ENCODE measurements at regions not wholly inside any gene's neighbourhood (a gene's known extent, or its start where the extent isn't known, plus 50 kb on each side); places are given as distances from the start of the nearest gene placed in this dataset.
A peak's percentile ranks its signal among the peaks of the same experiment; 100 is the strongest.

DNA sequence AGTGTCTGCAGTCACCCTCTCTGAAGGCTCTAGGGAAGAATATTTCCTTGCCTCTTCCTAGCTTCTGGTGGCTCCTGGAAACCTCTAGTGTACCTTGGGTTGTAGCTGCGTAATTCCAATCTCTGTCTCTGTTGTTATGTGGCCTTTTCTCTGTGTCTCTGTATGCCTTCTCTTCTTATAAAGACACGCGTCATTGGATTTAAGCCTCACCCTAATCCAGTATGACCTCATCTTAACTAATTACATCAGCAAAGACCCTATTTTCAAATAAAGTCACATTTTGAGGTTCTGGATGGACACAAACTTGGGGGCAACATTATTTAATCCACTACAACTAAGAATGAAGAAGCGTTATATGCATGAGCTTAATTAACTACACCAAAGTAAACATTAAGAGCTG is 111.4 kb upstream of the ZNF184 start:
- Histone ChIP-seq H3K36me3 (ENCODE audit: control insufficient read depth in 3 of 3, insufficient read depth in 2 of 3, low read depth in 1 of 3, low read length in 3 of 3) (no peaks in the 10 kb centered on the region), H3K27ac (ENCODE audit: low read depth in 1 of 3, low read length in 2 of 3) (no peak overlapping the region), H3K4me1 (ENCODE audit: control insufficient read depth in 3 of 3, insufficient read depth in 2 of 3, low read depth in 1 of 3, low read length in 2 of 3) (no peaks in the 10 kb centered on the region), H3K4me3 (ENCODE audit: low read depth in 1 of 3, low read length in 3 of 3) (no peak overlapping the region), H3K9me3 (ENCODE audit: control insufficient read depth in 2 of 2, insufficient read depth in 1 of 2, low read depth in 1 of 2, low read length in 1 of 2) (peaks cover 0 to 4% of the 10 kb centered on the region in 2 donors), H3K27me3 (ENCODE audit: control insufficient read depth in 3 of 3, insufficient read depth in 3 of 3, low read length in 3 of 3) (peaks cover 0 to 45% (median 14%) of the 10 kb centered on the region in 3 donors)
- WGBS, 3 donors: 80 to 90% (median 88%) methylated on average over 4 of the region's 4 CpGs
- FAIRE-seq (no peak), DNase-seq (no peak)

DNA sequence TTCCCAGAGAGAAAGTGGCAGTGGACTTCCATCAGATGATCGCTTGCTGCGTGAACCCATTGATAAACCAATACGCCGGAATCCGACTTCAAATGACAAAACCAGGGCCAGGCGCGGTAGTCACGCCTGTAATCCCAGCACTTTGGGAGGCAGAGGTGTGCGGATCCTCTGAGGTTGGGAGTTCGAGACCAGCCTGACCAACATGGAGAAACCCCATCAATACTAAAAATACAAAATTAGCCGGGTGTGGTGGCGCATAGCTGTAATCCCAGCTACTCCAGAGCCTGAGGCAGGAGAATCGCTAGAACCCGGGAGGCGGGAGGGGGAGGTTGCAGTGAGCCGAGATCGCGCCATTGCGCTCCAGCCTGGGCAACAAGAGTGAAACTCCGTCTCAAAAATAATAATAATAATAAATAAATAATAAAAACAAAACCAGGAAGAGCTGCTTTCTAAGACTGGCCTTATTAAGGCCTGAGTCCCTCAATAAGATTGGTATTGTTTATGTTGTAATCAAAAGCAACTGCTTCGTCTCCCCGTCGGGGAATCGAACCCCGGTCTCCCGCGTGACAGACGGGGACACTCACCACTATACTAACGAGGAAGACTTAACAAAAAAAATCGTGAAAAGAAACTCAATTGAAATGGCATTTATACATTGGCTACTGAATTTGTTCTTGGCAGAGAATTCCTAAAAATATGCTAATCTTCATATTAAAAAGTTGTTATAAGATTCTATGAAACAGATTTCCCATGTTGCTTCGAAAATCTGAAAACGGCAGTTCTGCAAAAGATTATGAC is 110.2 kb upstream of the ZNF184 start:
- 14 to 34% (median 31%) methylated on average over 32 of the region's 32 CpGs for whole genome bisulfite sequencing, 3 donors
- Histone ChIP-seq H3K36me3 (ENCODE audit: control insufficient read depth in 3 of 3, insufficient read depth in 2 of 3, low read depth in 1 of 3, low read length in 3 of 3) (no peaks in the 10 kb centered on the region), H3K9me3 (ENCODE audit: control insufficient read depth in 2 of 2, insufficient read depth in 1 of 2, low read depth in 1 of 2, low read length in 1 of 2) (peaks cover 0 to 4% of the 10 kb centered on the region in 2 donors), H3K27ac (ENCODE audit: low read depth in 1 of 3, low read length in 2 of 3) (no peak overlapping the region), H3K4me1 (ENCODE audit: control insufficient read depth in 3 of 3, insufficient read depth in 2 of 3, low read depth in 1 of 3, low read length in 2 of 3) (no peaks in the 10 kb centered on the region), H3K4me3 (ENCODE audit: low read depth in 1 of 3, low read length in 3 of 3) (no peak overlapping the region), H3K27me3 (ENCODE audit: control insufficient read depth in 3 of 3, insufficient read depth in 3 of 3, low read length in 3 of 3) (peaks cover 0 to 41% (median 14%) of the 10 kb centered on the region in 3 donors)
- peak; percentile 4 to 29 for DNase-seq
- no peak for FAIRE-seq

DNA sequence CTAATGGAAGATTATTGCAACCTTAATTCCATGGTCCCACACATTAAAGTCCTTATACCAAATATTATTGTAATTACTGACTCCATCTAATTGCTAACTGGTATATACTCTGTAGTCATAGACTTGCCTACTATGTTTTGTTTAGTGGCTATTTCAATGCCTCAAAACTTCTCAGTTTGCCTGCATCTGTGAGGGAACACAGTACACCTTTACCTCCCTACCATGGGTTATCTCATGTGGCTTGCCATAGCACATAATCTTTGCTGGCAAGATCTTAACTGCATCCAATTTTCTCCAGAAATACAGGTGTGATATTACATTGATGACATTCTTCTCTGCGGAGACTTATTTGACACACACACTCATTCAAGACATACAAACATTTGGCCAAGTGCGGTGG is 107.1 kb upstream of the ZNF184 start:
- no peak for DNase-seq
- WGBS, 3 donors: 92 to 95% (median 95%) methylated on average over 2 of the region's 2 CpGs
- Histone ChIP-seq H3K9me3 (ENCODE audit: control insufficient read depth in 2 of 2, insufficient read depth in 1 of 2, low read depth in 1 of 2, low read length in 1 of 2) (peaks cover 0 to 4% of the 10 kb centered on the region in 2 donors), H3K4me1 (ENCODE audit: control insufficient read depth in 3 of 3, insufficient read depth in 2 of 3, low read depth in 1 of 3, low read length in 2 of 3) (no peaks in the 10 kb centered on the region), H3K27ac (ENCODE audit: low read depth in 1 of 3, low read length in 2 of 3) (no peak overlapping the region), H3K4me3 (ENCODE audit: low read depth in 1 of 3, low read length in 3 of 3) (no peak overlapping the region), H3K27me3 (ENCODE audit: control insufficient read depth in 3 of 3, insufficient read depth in 3 of 3, low read length in 3 of 3) (peaks cover 0 to 28% (median 14%) of the 10 kb centered on the region in 3 donors), H3K36me3 (ENCODE audit: control insufficient read depth in 3 of 3, insufficient read depth in 2 of 3, low read depth in 1 of 3, low read length in 3 of 3) (no peaks in the 10 kb centered on the region)
- FAIRE-seq: no peak

DNA sequence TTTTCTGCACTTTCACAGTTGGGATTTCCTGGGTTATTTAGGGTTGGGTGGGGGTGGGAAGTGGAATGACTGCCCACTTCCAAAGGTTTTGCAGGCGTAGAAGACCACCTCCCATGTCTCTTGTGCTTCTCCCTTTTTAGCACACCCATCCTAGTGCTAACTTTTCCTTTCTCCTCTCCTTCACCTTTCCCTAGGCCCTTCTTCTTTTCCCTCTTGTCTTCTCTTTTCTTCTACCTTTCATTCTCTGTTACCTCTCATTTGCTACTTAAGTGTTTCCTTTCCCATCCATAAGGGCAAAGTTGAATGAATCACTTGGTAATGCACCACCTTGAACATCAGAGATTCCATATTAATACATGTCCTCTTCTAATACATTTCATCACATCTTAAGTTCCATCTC is 105.0 kb upstream of the ZNF184 start:
- H3K27ac ChIP-seq (ENCODE audit: low read depth in 1 of 3, low read length in 2 of 3): no peak overlapping the region
- DNase-seq (no peak), FAIRE-seq (no peak)
- 53 to 84% (median 74%) methylated on average over 1 of the region's 1 CpG for WGBS, 3 donors
- H3K9me3 ChIP-seq (ENCODE audit: control insufficient read depth in 2 of 2, insufficient read depth in 1 of 2, low read depth in 1 of 2, low read length in 1 of 2): peaks cover 0 to 3% of the 10 kb centered on the region in 2 donors
- peaks cover 0 to 14% (median 14%) of the 10 kb centered on the region in 3 donors for H3K27me3 ChIP-seq (ENCODE audit: control insufficient read depth in 3 of 3, insufficient read depth in 3 of 3, low read length in 3 of 3)
- H3K36me3 ChIP-seq (ENCODE audit: control insufficient read depth in 3 of 3, insufficient read depth in 2 of 3, low read depth in 1 of 3, low read length in 3 of 3): no peaks in the 10 kb centered on the region
- H3K4me1 ChIP-seq (ENCODE audit: control insufficient read depth in 3 of 3, insufficient read depth in 2 of 3, low read depth in 1 of 3, low read length in 2 of 3): no peaks in the 10 kb centered on the region
- no peak overlapping the region for H3K4me3 ChIP-seq (ENCODE audit: low read depth in 1 of 3, low read length in 3 of 3)

DNA sequence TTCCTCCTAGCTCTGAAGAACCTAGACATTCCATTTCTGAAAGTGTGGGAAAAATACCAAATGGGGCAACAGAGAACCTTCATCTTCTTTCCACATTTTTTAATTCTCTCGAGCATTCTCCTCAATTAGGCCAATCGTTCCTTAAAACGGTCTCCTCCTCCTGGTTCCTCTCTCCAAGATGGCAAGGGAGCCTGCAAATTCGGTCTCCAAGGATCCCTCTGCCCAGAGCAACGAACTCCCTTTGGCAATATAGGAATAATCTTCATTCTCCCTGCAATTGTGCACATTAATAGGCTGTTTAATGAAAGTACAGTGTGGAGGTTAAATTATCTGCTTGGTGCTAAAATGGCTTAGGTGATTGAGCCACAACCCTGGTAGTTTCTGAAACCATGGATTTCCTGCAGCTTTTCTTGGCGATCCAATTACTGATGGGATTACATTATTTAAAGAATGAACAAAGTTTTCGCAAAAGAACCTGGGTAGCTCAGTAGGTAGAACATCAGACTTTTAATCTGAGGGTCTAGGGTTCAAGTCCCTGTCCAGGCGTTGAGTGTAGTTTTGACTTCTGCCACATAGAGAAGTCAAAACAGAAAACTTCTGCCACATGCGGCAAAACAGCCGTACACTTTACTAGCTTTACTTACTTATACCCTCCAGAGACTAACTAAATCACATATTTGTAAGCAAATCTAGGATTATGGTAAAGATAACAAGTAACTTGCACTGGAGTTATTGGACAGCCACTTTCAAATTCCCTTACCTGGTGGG is 102.9 kb upstream of the ZNF184 start:
- 70% methylated on average over 10 of the region's 10 CpGs for WGBS, 3 donors
- Histone ChIP-seq H3K36me3 (ENCODE audit: control insufficient read depth in 3 of 3, insufficient read depth in 2 of 3, low read depth in 1 of 3, low read length in 3 of 3) (no peaks in the 10 kb centered on the region), H3K27ac (ENCODE audit: low read depth in 1 of 3, low read length in 2 of 3) (no peak overlapping the region), H3K4me1 (ENCODE audit: control insufficient read depth in 3 of 3, insufficient read depth in 2 of 3, low read depth in 1 of 3, low read length in 2 of 3) (no peaks in the 10 kb centered on the region), H3K9me3 (ENCODE audit: control insufficient read depth in 2 of 2, insufficient read depth in 1 of 2, low read depth in 1 of 2, low read length in 1 of 2) (no peaks in the 10 kb centered on the region), H3K4me3 (ENCODE audit: low read depth in 1 of 3, low read length in 3 of 3) (no peak overlapping the region), H3K27me3 (ENCODE audit: control insufficient read depth in 3 of 3, insufficient read depth in 3 of 3, low read length in 3 of 3) (peaks cover 0 to 7% (median 2%) of the 10 kb centered on the region in 3 donors)
- FAIRE-seq (no peak), DNase-seq (no peak)

DNA sequence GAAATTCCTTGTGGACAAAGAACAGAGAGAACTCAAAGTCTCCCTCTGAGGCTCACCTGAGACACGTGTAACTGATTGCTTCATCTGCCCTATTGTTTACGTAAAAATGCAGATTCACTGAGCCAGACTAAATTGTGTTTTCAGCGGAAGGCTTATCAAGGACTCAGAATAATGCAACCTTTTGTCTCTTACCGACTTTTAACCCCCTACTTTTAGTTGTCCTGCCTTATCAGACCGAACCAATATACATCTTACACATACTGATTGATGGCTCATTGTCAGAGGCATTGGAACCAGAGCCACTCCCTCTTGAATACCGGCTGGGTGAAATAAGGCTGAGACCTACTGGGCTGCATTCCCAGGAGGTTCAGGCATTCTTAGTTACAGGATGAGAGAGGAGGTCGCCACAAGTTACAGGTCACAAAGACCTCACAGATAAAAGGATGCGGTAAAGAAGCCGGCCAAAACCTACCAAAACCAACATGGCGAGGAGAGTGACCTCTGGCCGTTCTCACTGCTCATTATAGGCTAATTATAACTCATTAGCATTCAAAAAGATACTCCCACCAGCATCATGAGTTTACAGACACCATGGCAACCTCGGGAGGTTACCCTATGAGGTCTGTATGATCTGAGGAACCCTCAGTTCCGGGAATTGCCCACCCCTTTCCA is 95.5 kb upstream of the ZNF184 start:
- no peak for DNase-seq
- no peaks in the 10 kb centered on the region for H3K9me3 ChIP-seq (ENCODE audit: control insufficient read depth in 2 of 2, insufficient read depth in 1 of 2, low read depth in 1 of 2, low read length in 1 of 2)
- no peak for FAIRE-seq
- WGBS, 3 donors: 26 to 41% (median 30%) methylated on average over 13 of the region's 13 CpGs
- no peak overlapping the region for H3K4me3 ChIP-seq (ENCODE audit: low read depth in 1 of 3, low read length in 3 of 3)
- no peak overlapping the region for H3K27ac ChIP-seq (ENCODE audit: low read depth in 1 of 3, low read length in 2 of 3)
- H3K27me3 ChIP-seq (ENCODE audit: control insufficient read depth in 3 of 3, insufficient read depth in 3 of 3, low read length in 3 of 3): peaks cover 0 to 52% (median 26%) of the 10 kb centered on the region in 3 donors
- H3K4me1 ChIP-seq (ENCODE audit: control insufficient read depth in 3 of 3, insufficient read depth in 2 of 3, low read depth in 1 of 3, low read length in 2 of 3): no peaks in the 10 kb centered on the region
- H3K36me3 ChIP-seq (ENCODE audit: control insufficient read depth in 3 of 3, insufficient read depth in 2 of 3, low read depth in 1 of 3, low read length in 3 of 3): no peaks in the 10 kb centered on the region

DNA sequence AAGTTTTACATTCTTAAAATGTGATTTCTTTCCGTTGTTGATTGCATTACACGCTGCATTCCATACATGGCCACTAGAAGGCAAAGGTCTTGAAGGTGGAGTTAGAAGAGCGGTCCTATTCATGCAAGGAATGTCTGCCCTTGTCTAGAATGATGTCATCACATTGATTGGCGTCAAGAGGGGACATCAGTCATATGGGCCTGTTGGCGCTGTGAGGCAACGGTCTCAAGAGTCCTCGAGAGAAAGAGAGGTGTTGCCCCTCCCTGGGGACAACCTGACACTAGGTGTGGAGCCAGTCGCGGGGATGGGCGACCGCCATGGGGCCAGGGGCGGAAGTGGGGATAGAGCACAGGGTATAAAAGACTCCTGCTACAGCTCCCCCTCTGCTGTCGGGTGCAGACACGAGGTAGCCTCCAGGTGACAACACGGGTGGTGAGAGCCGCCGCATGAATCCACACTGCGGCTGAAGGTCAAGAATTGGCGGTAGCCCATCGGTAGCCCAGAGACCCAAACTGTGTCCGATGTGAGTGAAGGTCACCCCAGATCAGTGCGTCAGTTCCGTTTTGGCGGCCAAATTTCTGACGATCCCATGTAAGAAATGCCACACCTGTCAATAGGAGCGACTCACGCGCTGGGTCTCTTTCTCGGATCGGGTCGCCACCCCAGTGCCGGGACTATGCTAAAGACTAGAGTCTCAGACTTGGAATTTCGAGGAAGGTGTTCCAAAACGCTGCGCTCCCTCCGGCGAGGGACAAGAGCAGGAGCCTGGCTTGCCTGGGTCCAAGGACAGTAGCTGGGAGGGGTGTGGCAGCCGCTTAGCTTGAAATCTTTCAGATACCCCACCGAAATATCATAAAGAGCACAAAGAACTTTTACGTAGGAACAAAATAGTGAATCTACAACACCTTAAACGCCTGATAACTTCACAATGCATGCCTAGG is 93.2 kb upstream of the ZNF184 start:
- Histone ChIP-seq H3K27me3 (ENCODE audit: control insufficient read depth in 3 of 3, insufficient read depth in 3 of 3, low read length in 3 of 3) (peaks cover 0 to 74% (median 35%) of the 10 kb centered on the region in 3 donors), H3K27ac (ENCODE audit: low read depth in 1 of 3, low read length in 2 of 3) (no peak overlapping the region), H3K4me1 (ENCODE audit: control insufficient read depth in 3 of 3, insufficient read depth in 2 of 3, low read depth in 1 of 3, low read length in 2 of 3) (no peaks in the 10 kb centered on the region), H3K9me3 (ENCODE audit: control insufficient read depth in 2 of 2, insufficient read depth in 1 of 2, low read depth in 1 of 2, low read length in 1 of 2) (no peaks in the 10 kb centered on the region), H3K4me3 (ENCODE audit: low read depth in 1 of 3, low read length in 3 of 3) (no peak overlapping the region), H3K36me3 (ENCODE audit: control insufficient read depth in 3 of 3, insufficient read depth in 2 of 3, low read depth in 1 of 3, low read length in 3 of 3) (no peaks in the 10 kb centered on the region)
- DNase-seq (peak; percentile 1 to 61), FAIRE-seq (no peak)
- whole genome bisulfite sequencing, 3 donors: 6 to 15% (median 13%) methylated on average over 41 of the region's 41 CpGs

Measured in small intestine (tissue), 7 donors.